Gastroesophageal sphincter (tissue), 3 donors: ENCODE measurements at regions not wholly inside any gene's neighbourhood (a gene's known extent, or its start where the extent isn't known, plus 50 kb on each side); places are given as distances from the start of the nearest gene placed in this dataset.
"Not testable (repeated sequence)": the region's sequence is repeated elsewhere in the genome, so short reads cannot be mapped to it uniquely, and the experiment has no call there.

ENCODE experiments used
- CTCF ChIP-seq, 4 experiments: fragments of 200-600 bp in 2 of 4; fragments of 450-650 bp in 2 of 4; sonication (generic) in 1 of 4; IDR thresholded peaks; one replicate each; pipeline ENCODE4 v1.5.1; 2017 to 2019; ENCODE audit warnings: antibody characterized with exemption in 4 of 4, mild to moderate bottlenecking in 2 of 4, moderate library complexity in 2 of 4
- EP300 ChIP-seq: sonication (generic); formaldehyde crosslinking; IDR thresholded peaks from one replicate; pipeline ENCODE4 v1.6.1; 2017; ENCODE audit warnings: antibody characterized with exemption, mild to moderate bottlenecking
- POLR2A ChIP-seq, 2 donors: fragments of 450-650 bp; IDR thresholded peaks; one replicate each; pipeline ENCODE4 v1.6.1; 2017; ENCODE audit warnings: antibody characterized with exemption in 2 of 2, mild to moderate bottlenecking in 2 of 2, moderate library complexity in 1 of 2

DNA sequence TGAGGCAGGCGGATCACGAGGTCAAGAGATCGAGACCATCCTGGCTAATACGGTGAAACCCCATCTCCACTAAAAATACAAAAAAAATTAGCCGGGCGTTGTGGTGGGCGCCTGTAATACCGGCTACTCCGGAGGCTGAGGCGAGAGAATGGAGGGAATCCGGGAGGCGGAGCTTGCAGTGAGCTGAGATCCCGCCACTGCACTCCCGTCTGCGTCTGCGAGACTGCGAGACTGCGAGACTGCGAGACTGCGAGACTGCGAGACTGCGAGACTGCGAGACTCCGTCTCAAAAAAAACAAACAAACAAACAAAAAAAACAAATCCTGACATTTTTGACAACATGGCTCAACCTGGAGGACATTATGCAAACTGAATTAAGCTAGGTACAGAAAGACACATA, 1606.2 kb downstream of the STIM2 start:
- TF ChIP-seq EP300; CTCF (IDR thresholded peaks at IDR 0.05); POLR2A (IDR thresholded peaks at IDR 0.05): not testable (repeated sequence)
